ENCODE measurements at regions not wholly inside any gene's neighbourhood (a gene's known extent, or its start where the extent isn't known, plus 50 kb on each side); places are given as distances from the start of the nearest gene placed in this dataset.

- DNase-seq (no peak), FAIRE-seq (no peak), ATAC-seq (no peak)
- H3K27ac ChIP-seq, result no peak overlapping the region
- H3K4me3 ChIP-seq, result no peak overlapping the region
- no peaks in the 10 kb centered on the region for H3K27me3 ChIP-seq
- no peaks in the 10 kb centered on the region for H3K9me3 ChIP-seq
- WGBS, 2 donors, result 92 to 98% methylated on average over 2 of the region's 2 CpGs
- H3K36me3 ChIP-seq, result no peaks in the 10 kb centered on the region
- intact Hi-C loops (cut with DNase I), result no loop called here
- no peaks in the 10 kb centered on the region for H3K4me1 ChIP-seq
- TF ChIP-seq, protein P1, sequence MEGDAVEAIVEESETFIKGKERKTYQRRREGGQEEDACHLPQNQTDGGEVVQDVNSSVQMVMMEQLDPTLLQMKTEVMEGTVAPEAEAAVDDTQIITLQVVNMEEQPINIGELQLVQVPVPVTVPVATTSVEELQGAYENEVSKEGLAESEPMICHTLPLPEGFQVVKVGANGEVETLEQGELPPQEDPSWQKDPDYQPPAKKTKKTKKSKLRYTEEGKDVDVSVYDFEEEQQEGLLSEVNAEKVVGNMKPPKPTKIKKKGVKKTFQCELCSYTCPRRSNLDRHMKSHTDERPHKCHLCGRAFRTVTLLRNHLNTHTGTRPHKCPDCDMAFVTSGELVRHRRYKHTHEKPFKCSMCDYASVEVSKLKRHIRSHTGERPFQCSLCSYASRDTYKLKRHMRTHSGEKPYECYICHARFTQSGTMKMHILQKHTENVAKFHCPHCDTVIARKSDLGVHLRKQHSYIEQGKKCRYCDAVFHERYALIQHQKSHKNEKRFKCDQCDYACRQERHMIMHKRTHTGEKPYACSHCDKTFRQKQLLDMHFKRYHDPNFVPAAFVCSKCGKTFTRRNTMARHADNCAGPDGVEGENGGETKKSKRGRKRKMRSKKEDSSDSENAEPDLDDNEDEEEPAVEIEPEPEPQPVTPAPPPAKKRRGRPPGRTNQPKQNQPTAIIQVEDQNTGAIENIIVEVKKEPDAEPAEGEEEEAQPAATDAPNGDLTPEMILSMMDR (IDR thresholded peaks at IDR 0.05), result no peak
Measured at GRCh38 chr14:61963926-61964325, 201.7 kb downstream of the SNAPC1 start.

DNA sequence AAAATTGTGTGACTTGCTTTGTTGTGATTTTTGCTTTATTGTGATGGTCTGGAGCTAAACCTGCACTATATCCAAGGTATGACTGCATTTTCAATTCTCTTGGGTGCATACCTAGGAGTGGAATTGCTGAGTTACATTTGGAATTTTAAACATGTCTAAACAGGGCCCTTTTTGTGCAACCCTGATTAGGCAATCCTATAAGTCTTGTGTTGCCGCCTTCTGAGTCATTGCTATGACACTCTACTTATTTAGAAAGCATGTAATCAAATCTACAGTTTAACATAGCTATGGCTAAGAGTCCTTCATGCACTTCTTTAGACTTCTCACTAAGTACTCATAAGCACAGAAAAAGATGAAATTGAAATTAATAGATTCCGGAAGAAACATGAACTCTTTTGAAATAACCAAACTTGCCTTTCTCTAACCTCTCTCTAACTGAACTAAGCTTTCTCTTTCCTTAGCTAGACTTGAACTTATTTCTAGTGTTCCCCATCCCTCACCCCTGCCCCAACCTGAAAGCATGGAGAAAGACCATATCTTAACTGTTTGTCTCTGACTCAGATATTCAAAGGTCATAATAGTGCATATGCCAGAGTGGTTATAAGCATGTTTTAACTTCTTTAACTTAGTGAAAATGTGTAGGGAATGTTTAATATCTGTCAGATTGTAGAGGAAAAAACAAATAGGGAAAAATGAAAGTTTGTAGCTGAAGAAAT lies 203.0 kb downstream of the SNAPC1 start:
- Histone ChIP-seq H3K9me3 (no peaks in the 10 kb centered on the region), H3K27ac (no peak overlapping the region), H3K4me3 (no peak overlapping the region), H3K27me3 (no peaks in the 10 kb centered on the region), H3K36me3 (no peaks in the 10 kb centered on the region), H3K4me1 (no peaks in the 10 kb centered on the region)
- WGBS, 2 donors, result 95 to 96% methylated on average over 2 of the region's 2 CpGs
- TF ChIP-seq, protein P1 (IDR thresholded peaks at IDR 0.05), result no peak
- ATAC-seq (no peak), FAIRE-seq (no peak), DNase-seq (no peak)
- intact Hi-C loops (cut with DNase I), result no loop called here

DNA sequence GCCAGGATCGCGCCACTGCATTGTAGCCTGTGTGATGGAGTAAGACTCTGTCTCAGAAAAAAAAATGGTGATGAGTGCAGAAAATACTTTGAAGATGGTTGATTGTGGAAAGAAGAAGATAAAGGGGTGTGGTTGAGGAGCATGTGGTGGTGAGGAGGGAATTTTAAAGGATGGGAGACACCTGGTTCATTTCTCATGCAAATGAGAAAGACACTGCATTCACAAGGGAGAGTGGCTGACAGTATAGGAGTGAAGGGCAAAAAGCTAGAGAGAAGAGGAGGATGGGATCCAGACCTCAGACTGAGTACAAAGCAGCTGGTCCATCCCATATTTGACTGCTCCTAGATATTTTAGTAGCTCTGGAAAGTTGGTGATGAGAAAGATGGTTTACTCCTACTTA lies 206.0 kb downstream of the SNAPC1 start:
- Histone ChIP-seq H3K4me1 (peaks cover 0 to under 1% (median 0%) of the 10 kb centered on the region in 3 donors), H3K27ac (no peak overlapping the region), H3K4me3 (no peak overlapping the region), H3K9me3 (no peaks in the 10 kb centered on the region), H3K36me3 (no peaks in the 10 kb centered on the region), H3K27me3 (no peaks in the 10 kb centered on the region)
- no peak for ATAC-seq
- TF ChIP-seq, protein P1 (IDR thresholded peaks at IDR 0.05), result no peak
- FAIRE-seq, result no peak
- WGBS, 2 donors, result 100% methylated on average over 2 of the region's 2 CpGs
- intact Hi-C loops (cut with DNase I), result no loop called here
- DNase-seq, result no peak

DNA sequence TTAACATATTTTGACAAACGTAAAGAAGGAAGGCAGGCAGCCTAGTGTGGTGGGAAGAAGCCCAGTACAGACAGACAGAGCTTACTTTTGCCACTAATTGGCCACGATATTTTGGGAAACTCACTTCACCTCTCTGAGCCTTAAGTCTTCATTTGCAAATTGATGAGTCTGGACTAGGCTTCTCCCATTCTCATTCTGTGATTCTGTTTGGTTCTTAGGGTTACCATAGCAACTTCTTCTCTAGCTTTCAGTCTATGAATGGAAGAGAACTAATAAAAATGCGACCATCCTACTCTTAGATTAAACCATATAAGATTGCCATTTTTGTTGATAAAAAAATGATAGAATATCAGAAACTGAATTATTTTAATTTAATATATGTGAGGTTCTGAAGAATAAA lies 210.5 kb downstream of the SNAPC1 start:
- Histone ChIP-seq H3K27me3 (no peaks in the 10 kb centered on the region), H3K27ac (no peak overlapping the region), H3K9me3 (no peaks in the 10 kb centered on the region), H3K36me3 (no peaks in the 10 kb centered on the region), H3K4me3 (no peak overlapping the region), H3K4me1 (peaks cover 0 to 8% (median 0%) of the 10 kb centered on the region in 3 donors)
- WGBS, 2 donors, result 85 to 91% methylated on average over 3 of the region's 3 CpGs
- no peak for DNase-seq
- TF ChIP-seq, protein P1 (IDR thresholded peaks at IDR 0.05), result no peak
- ATAC-seq, result no peak
- FAIRE-seq, result no peak
- intact Hi-C loops (cut with DNase I), result no loop called here

DNA sequence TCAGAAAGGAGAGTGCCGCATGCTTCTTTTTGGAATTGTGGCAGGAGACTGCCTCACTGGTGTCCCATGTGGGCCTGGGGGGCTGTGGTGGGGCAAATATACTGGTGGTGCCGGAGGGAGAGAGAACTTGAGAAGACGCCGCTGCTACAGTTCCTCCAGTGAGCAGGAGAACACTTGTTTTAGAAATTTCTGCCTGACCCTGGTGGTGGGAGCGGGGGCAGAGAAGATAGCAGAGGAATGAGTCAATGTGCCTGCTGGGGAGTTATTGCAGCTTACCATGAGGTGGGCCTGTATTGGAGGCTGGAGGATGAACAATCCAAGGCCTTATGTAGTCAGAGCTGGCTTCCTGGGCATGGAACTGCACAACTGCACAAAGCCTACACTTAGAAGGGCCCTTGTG lies 211.8 kb downstream of the SNAPC1 start:
- no peak overlapping the region for H3K4me3 ChIP-seq
- no peak for ATAC-seq
- intact Hi-C loops (cut with DNase I), result no loop called here
- no peaks in the 10 kb centered on the region for H3K36me3 ChIP-seq
- no peaks in the 10 kb centered on the region for H3K9me3 ChIP-seq
- TF ChIP-seq, protein P1 (IDR thresholded peaks at IDR 0.05), result no peak
- DNase-seq, result peak in 1 of 6 donors; percentile 31
- 81 to 85% methylated on average over 5 of the region's 5 CpGs for WGBS, 2 donors
- H3K4me1 ChIP-seq, result peaks cover 0 to 8% (median 0%) of the 10 kb centered on the region in 3 donors
- no peaks in the 10 kb centered on the region for H3K27me3 ChIP-seq
- no peak overlapping the region for H3K27ac ChIP-seq
- FAIRE-seq, result no peak
